ENCODE measurements at regions not wholly inside any gene's neighbourhood (a gene's known extent, or its start where the extent isn't known, plus 50 kb on each side); places are given as distances from the start of the nearest gene placed in this dataset.

DNA sequence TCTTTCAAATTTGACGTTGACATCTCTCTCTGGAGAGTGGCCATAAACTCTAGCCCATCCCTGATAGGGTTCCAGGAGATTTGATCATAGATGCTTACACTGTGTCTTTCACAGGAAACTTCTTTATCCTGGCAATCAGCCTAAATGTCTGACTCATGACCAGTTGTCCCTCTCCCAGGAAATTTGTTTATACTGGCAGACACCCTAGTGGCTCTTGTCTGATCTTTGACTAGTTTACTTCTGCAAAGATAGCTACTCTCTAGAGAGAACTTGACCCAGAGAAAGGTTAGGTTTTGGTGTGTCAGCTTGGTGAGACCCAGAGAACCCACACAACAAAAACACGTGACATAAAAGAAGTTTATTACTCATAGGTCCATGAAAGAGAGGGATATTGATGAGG, 509.8 kb downstream of the CENPC start:
- TF ChIP-seq, protein P1, sequence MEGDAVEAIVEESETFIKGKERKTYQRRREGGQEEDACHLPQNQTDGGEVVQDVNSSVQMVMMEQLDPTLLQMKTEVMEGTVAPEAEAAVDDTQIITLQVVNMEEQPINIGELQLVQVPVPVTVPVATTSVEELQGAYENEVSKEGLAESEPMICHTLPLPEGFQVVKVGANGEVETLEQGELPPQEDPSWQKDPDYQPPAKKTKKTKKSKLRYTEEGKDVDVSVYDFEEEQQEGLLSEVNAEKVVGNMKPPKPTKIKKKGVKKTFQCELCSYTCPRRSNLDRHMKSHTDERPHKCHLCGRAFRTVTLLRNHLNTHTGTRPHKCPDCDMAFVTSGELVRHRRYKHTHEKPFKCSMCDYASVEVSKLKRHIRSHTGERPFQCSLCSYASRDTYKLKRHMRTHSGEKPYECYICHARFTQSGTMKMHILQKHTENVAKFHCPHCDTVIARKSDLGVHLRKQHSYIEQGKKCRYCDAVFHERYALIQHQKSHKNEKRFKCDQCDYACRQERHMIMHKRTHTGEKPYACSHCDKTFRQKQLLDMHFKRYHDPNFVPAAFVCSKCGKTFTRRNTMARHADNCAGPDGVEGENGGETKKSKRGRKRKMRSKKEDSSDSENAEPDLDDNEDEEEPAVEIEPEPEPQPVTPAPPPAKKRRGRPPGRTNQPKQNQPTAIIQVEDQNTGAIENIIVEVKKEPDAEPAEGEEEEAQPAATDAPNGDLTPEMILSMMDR (IDR thresholded peaks at IDR 0.05; ENCODE audit: borderline replicate concordance, insufficient read depth, low read depth, low read length) = no peak
- H3K4me3 ChIP-seq (ENCODE audit: low read depth, low read length) = no peak overlapping the region

DNA sequence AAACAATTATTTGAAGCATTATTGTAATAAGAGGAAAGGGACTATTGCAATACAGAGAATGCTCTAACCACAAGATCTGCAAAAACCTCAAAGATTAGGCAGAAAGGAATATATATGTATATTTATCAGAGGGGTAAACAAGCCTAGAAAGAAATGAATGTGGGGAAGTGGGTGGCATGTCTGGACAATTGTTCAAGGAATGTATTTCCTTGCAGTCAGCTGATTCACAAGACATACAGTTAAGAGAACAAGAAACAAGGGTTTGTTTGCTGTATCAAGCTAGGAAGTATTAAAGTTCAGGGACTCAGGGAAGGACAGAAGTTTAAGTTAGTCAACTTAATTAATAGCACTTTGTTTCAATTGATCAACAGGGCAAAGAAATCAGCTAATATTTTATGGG, 514.7 kb downstream of the CENPC start:
- H3K4me3 ChIP-seq (ENCODE audit: low read depth, low read length) = no peak overlapping the region

DNA sequence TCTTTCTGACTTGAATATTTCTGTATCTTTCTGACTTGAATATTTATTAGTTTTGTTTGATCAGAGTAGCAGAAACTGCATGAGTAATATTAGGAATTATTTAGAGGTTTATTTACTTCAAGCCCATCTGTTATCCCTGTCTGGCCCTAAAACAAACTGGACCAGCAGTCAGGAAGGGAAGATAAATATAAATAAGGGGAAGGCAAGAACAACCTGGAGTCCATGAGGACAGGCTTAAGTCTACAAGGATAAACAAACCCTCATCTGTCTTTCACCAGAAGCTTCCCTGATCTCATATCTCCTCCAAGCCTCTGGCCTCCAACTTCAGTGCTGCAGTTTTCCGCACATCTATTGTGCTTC, 524.9 kb downstream of the CENPC start:
- TF ChIP-seq, protein P1 (IDR thresholded peaks at IDR 0.05; ENCODE audit: borderline replicate concordance, insufficient read depth, low read depth, low read length) = no peak
- H3K4me3 ChIP-seq (ENCODE audit: low read depth, low read length) = no peak overlapping the region

More for the DNA sequence above, 514.7 kb downstream of the CENPC start:
- TF ChIP-seq, protein P1 (IDR thresholded peaks at IDR 0.05; ENCODE audit: borderline replicate concordance, insufficient read depth, low read depth, low read length) = no peak

DNA sequence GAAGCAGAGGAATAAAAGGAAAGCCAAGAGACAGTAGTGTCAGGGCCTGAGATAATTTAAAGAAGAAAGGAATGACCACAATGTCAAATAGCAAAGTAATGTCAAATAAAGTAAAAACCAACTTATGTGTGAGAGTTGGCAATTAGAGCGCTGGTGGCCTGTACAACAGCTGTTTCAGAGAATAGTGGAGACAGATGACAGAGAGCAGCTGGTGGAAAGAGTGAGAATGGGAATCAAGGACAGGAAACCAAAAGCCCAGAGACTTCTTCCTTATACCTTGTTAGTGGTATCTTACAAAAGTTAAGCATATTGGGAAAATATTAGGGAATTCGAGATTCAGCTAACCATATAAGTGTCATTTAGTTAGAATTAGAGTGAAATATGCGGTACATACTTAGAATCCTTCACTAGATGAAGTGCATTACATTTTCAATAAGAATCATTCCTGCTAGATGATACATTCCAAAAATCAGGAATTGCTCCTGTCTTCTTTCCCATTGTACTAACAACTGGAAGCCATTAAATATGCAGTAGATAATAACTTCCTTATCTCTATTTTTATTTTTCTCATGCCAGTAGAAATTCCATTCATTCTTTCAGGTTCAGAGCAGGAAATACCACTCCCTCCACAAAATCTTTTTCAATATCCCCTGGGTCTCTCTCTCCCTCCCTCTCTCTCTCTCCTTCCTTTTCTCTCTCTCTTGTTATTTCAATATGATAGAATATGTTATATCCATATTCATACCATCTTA, 525.4 kb downstream of the CENPC start:
- no peak overlapping the region for H3K4me3 ChIP-seq (ENCODE audit: low read depth, low read length)
- TF ChIP-seq, protein P1 (IDR thresholded peaks at IDR 0.05; ENCODE audit: borderline replicate concordance, insufficient read depth, low read depth, low read length) = no peak

DNA sequence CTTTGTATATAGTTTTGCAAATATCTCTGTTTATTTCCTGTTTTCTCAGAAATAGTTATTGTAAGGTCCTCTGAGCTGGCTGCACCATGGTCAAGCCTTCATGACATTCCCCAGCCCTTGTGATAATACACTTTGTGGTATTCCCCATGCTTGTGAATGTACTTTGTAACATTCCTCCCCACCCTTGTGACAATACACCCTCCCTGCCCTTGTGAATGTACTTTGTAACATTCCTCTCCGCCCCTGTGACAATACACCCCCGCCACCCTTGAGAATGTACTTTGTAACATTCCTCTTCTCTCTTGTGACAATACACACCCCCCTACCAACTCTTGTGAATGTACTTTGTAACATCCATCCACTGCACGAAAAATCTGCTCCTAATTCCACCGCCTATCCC, 530.7 kb downstream of the CENPC start:
- TF ChIP-seq, protein P1 (IDR thresholded peaks at IDR 0.05; ENCODE audit: borderline replicate concordance, insufficient read depth, low read depth, low read length) = no peak
- no peak overlapping the region for H3K4me3 ChIP-seq (ENCODE audit: low read depth, low read length)

DNA sequence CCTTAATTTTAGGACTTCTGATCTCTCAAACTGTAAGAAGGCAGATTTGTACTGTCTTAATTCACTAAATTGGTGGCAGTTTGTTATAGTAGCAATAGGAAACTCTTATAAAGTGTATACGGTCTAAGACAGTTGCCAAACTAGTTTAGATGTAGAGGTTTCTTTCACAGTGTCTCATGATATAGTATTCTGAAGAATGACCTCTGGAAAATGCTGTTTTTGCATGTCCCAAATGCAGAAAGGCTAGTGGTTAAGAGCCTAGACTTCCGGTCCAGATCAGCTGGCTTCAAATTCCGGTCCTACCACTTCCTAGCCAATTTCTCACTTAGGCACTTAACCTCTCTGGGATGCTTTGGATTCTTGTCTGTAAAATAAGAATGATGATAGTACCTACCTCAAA, 538.5 kb downstream of the CENPC start:
- TF ChIP-seq, protein P1 (IDR thresholded peaks at IDR 0.05; ENCODE audit: borderline replicate concordance, insufficient read depth, low read depth, low read length) = no peak
- H3K4me3 ChIP-seq (ENCODE audit: low read depth, low read length) = no peak overlapping the region

DNA sequence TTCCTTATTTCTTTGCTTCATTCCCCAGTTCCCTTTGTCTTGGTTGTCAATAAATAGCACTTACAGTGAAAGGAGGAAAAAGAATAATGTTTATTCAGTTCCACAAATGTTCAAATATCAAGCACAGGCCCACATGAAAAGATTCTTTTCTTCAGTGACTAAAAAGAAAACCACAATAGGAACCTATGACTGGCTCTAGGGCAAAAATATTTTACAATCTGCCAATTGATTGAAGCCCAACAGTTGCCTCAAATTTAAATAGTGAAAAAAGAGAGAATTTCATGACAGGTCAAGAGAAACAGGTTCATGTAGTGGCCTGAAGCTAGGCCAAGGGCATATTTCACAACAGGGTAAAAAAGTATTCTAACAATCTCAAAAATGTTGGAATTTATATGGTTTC, 553.8 kb downstream of the CENPC start:
- H3K4me3 ChIP-seq (ENCODE audit: low read depth, low read length) = no peak overlapping the region
- TF ChIP-seq, protein P1 (IDR thresholded peaks at IDR 0.05; ENCODE audit: borderline replicate concordance, insufficient read depth, low read depth, low read length) = no peak
